Caco-2 (cell line): ENCODE measurements at regions not wholly inside any gene's neighbourhood (a gene's known extent, or its start where the extent isn't known, plus 50 kb on each side); places are given as distances from the start of the nearest gene placed in this dataset.

Experiments
- BruUV-seq: library from RNA; stranded (reverse); fragments of 400-500 nt; replicated peaks from 2 replicates; lab custom pipeline; 2021; lab: Mats Ljungman, UMichigan
- CTCF ChIA-PET: fragments of 300-600 bp; sonication (Branson Sonifier 250); formaldehyde crosslinking; loops from one replicate; lab custom pipeline; 2022; ENCODE audit warnings: antibody characterized with exemption; lab: Charles Lee
- POLR2A ChIA-PET: fragments of 300-600 bp; sonication (Branson Sonifier 250); formaldehyde crosslinking; loops from one replicate; lab custom pipeline; 2022; ENCODE audit warnings: antibody characterized with exemption; lab: Charles Lee
- DNase-seq, 2 experiments: peaks; one replicate each; pipeline versions ENCODE4 v3.0.0 to v3.0.0-alpha.2; 2020 to 2022
- H3K27me3 ChIP-seq: replicated peaks from 2 replicates; pipeline ENCODE4 v1.6.0; 2011; ENCODE audit warnings: low read length; ENCODE audit not compliant: control insufficient read depth, insufficient read depth
- H3K36me3 ChIP-seq: 2 replicates; pipeline ENCODE4 v1.5.1; 2011; ENCODE audit warnings: low read length; ENCODE audit not compliant: control insufficient read depth, insufficient read depth
- H3K4me1 ChIP-seq: fragments of 250-450 bp; sonication (Bioruptor Pico); 2 replicates; pipeline ENCODE4 v1.5.1; 2020; ENCODE audit warnings: mild to moderate bottlenecking
- H3K4me3 ChIP-seq: 2 replicates; pipeline ENCODE4 v1.5.1; 2011; ENCODE audit warnings: low read depth, mild to moderate bottlenecking, control low read depth, low read length
- H3K9me3 ChIP-seq: fragments of 250-450 bp; sonication (Bioruptor Pico); 2 replicates; pipeline ENCODE4 v1.5.1; 2020; ENCODE audit warnings: mild to moderate bottlenecking, moderate library complexity
- H3K27ac Mint-ChIP-seq: one replicate; pipeline ENCODE4 v1.8.0; 2022; ENCODE audit warnings: mixed read lengths; ENCODE audit not compliant: unreplicated experiment
- H3K27me3 Mint-ChIP-seq: one replicate; pipeline ENCODE4 v1.8.0; 2022; ENCODE audit warnings: mixed read lengths; ENCODE audit not compliant: insufficient read depth, unreplicated experiment
- H3K36me3 Mint-ChIP-seq: one replicate; pipeline ENCODE4 v1.8.0; 2022; ENCODE audit warnings: mild to moderate bottlenecking, mixed read lengths; ENCODE audit not compliant: insufficient read depth, unreplicated experiment
- H3K4me1 Mint-ChIP-seq: one replicate; pipeline ENCODE4 v1.8.0; 2022; ENCODE audit warnings: low read depth, mixed read lengths; ENCODE audit not compliant: unreplicated experiment
- H3K4me3 Mint-ChIP-seq: one replicate; pipeline ENCODE4 v1.8.0; 2022; ENCODE audit warnings: mild to moderate bottlenecking, moderate library complexity, mixed read lengths; ENCODE audit not compliant: unreplicated experiment
- H3K9me3 Mint-ChIP-seq: one replicate; pipeline ENCODE4 v1.8.0; 2022; ENCODE audit warnings: mixed read lengths; ENCODE audit not compliant: unreplicated experiment
- CTCF ChIP-seq, 2 experiments: fragments of 200-600 bp in 1 of 2; IDR thresholded peaks; 1 replicate in 1 of 2; 2 replicates in 1 of 2; pipeline versions ENCODE4 v1.5.1 to v1.8.0; 2011 to 2022; ENCODE audit warnings: antibody characterized with exemption in 1 of 2, control low read depth in 1 of 2, inconsistent platforms in 1 of 2, low read depth in 1 of 2, low read length in 1 of 2, mild to moderate bottlenecking in 1 of 2, moderate library complexity in 1 of 2; ENCODE audit not compliant: insufficient read depth in 1 of 2, severe bottlenecking in 1 of 2, unreplicated experiment in 1 of 2
- intact Hi-C: fragments of 100-400 bp; cut with micrococcal nuclease; formaldehyde crosslinking; loops from one replicate; pipeline ENCODE4 v1.10.0; 2022; ENCODE audit not compliant: unreplicated experiment

DNA sequence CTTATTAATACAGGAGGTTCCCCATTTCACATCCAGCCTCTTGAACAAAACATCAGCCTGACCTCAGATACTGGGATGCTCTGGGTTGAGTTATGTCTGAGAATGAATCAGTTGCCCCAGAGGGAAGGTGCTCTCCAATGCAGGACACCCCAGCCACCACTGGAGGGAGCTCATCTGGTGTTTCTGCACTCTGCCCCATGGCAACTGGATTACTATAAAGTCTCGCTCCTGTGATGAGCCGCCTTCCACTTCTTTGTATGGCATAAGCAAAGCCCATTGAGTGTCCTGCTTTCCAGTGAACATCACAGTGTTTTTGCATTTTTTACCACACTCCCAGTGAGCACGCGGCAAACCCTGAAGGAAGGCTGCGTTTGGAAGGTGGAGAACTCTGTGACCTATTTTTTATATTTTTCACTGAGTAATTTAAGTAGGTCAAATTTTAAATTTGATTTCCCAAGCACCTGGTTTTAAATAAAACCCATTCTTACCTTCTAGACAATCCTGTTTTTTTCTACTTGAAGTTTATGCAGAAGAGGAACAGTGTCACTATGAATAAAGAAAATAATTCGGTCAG is 176.9 kb upstream of the WWC1 start:
- H3K4me1 ChIP-seq = no peaks in the 10 kb centered on the region
- H3K36me3 ChIP-seq = no peaks in the 10 kb centered on the region
- intact Hi-C loops = loop anchor here (1.0 kb wide), 1 partner anchor 105 kb away; no protein-coding TSS in a partner anchor
- H3K27me3 ChIP-seq = no peaks in the 10 kb centered on the region
- ChIA-PET CTCF (interaction anchor here (0.6 to 1.9 kb wide), 3 partner anchors 12 to 105 kb away, joined by 3 to 11 read pairs (median 4); no protein-coding TSS in a partner anchor), POLR2A (no interaction called here)
- Mint-ChIP-seq H3K4me1 (no peaks in the 10 kb centered on the region), H3K27me3 (peaks cover 19% of the 10 kb centered on the region), H3K9me3 (no peaks in the 10 kb centered on the region), H3K27ac (no peak overlapping the region), H3K4me3 (no peak overlapping the region), H3K36me3 (no peaks in the 10 kb centered on the region)
- no TSS peak for BruUV-seq
- no peak overlapping the region for H3K4me3 ChIP-seq
- peak; percentile 71 to 76 for DNase-seq
- TF ChIP-seq CTCF (IDR thresholded peaks at IDR 0.05; ENCODE audit: insufficient read depth in 1 of 2, low read depth in 1 of 2, low read length in 1 of 2, severe bottlenecking in 1 of 2, unreplicated experiment in 1 of 2) = peak; percentile 72 to 83
- H3K9me3 ChIP-seq = no peaks in the 10 kb centered on the region

DNA sequence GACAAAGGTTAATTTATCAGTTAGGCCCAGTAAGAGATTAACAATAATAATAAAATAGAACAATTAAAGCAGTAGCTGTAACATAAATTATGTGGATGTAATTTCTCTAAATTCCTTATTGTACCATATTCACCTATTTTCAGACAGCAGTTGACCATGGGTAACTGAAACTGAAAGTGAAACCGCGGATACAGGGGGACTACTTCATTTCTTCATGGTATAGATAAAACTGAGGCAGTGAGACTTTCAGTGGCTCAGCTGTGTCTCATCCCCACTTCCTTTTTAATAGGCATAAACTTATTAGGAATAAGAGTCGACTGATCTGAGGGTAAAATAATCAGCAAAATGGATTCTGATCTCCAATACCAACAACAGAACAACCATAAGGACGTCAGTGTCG is 174.0 kb upstream of the WWC1 start:
- Histone ChIP-seq H3K4me3 (no peak overlapping the region), H3K4me1 (no peaks in the 10 kb centered on the region), H3K36me3 (no peaks in the 10 kb centered on the region), H3K9me3 (no peaks in the 10 kb centered on the region), H3K27me3 (no peaks in the 10 kb centered on the region)
- Mint-ChIP-seq H3K4me3 (no peak overlapping the region), H3K27me3 (peaks cover 17% of the 10 kb centered on the region), H3K4me1 (no peaks in the 10 kb centered on the region), H3K27ac (no peak overlapping the region), H3K9me3 (no peaks in the 10 kb centered on the region), H3K36me3 (no peaks in the 10 kb centered on the region)
- DNase-seq = no peak
- intact Hi-C loops = no loop called here
- BruUV-seq = no TSS peak
- CTCF ChIA-PET = no interaction called here
- TF ChIP-seq CTCF (IDR thresholded peaks at IDR 0.05; ENCODE audit: insufficient read depth in 1 of 2, low read depth in 1 of 2, low read length in 1 of 2, severe bottlenecking in 1 of 2, unreplicated experiment in 1 of 2) = no peak
- POLR2A ChIA-PET = no interaction called here

- no peak overlapping the region for H3K27ac Mint-ChIP-seq
- no peak overlapping the region for H3K4me3 ChIP-seq
- no peaks in the 10 kb centered on the region for H3K4me1 Mint-ChIP-seq
- no peaks in the 10 kb centered on the region for H3K36me3 ChIP-seq
- no peaks in the 10 kb centered on the region for H3K9me3 Mint-ChIP-seq
- no peaks in the 10 kb centered on the region for H3K9me3 ChIP-seq
- no peak for TF ChIP-seq CTCF (IDR thresholded peaks at IDR 0.05; ENCODE audit: insufficient read depth in 1 of 2, low read depth in 1 of 2, low read length in 1 of 2, severe bottlenecking in 1 of 2, unreplicated experiment in 1 of 2)
- H3K36me3 Mint-ChIP-seq = no peaks in the 10 kb centered on the region
- intact Hi-C loops = no loop called here
- peaks cover 17% of the 10 kb centered on the region for H3K27me3 Mint-ChIP-seq
- H3K4me3 Mint-ChIP-seq = no peak overlapping the region
- no peak for DNase-seq
- no peaks in the 10 kb centered on the region for H3K27me3 ChIP-seq
- ChIA-PET POLR2A (no interaction called here), CTCF (no interaction called here)
- BruUV-seq = no TSS peak
- H3K4me1 ChIP-seq = no peaks in the 10 kb centered on the region
These were observed 173.3 kb upstream of the WWC1 start for GRCh38 chr5:168118042-168118668.
